ENCODE measurements at regions not wholly inside any gene's neighbourhood (a gene's known extent, or its start where the extent isn't known, plus 50 kb on each side); places are given as distances from the start of the nearest gene placed in this dataset.

DNA sequence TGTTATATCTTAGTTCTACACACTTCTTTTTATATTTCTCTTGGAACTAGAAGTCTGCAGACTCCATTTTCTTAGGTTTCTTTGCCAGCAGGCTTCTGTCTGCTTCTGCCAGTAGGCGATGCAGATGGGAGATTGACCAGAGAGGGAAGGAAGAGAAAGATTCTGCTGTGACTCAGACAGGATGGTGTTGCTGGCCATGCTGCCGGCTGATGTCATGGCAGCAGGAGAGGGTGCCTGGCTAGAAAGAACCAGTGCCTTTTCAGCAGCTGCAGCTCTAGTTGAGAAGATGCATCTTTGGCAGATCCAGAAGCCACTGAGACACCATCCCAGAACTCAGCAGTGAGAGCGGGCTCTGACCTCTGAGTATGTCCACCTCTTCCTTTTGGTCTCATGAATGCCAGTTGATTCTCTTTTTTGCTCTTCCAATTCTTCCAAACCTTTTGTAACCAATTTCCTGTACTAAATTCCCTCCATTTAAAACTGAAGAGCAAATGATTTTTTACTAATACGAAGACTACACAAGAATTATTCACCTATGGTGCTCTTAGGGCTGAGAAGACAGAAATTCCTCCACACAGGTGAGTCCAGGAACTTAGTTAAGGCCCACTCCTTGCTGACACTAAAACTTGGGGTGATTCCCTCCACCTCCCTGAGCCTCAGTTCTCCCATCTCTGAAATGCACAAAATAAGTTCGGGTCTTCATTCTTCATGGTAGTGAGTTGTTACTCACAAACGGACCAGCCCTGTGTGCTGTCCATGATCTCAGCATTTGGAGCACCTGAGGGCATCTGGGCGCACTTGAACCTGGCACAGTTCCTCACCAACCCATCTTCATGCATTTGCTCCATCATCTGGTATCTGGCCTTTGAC is 200.7 kb downstream of the MYCN start:
- TF ChIP-seq POLR2A (IDR thresholded peaks at IDR 0.05; ENCODE audit: control extremely low read depth in 1 of 2, low read depth in 2 of 2, low read length in 2 of 2) = no peak
- TF ChIP-seq BRCA1 (IDR thresholded peaks at IDR 0.05; ENCODE audit: low read depth, low read length) = no peak
- no peak for TF ChIP-seq RAD21 (IDR thresholded peaks at IDR 0.05 in 1 of 2, conservative IDR thresholded peaks at IDR 0.05 in 1 of 2; ENCODE audit: low read depth in 2 of 2, low read length in 2 of 2)
- TF ChIP-seq CEBPB (IDR thresholded peaks at IDR 0.05; ENCODE audit: low read depth, low read length) = no peak
- no peak for TF ChIP-seq RXRA (IDR thresholded peaks at IDR 0.05; ENCODE audit: insufficient read depth, low read depth, low read length)

Measured in H1 (cell line).